ENCODE measurements at regions not wholly inside any gene's neighbourhood (a gene's known extent, or its start where the extent isn't known, plus 50 kb on each side); places are given as distances from the start of the nearest gene placed in this dataset.

DNA sequence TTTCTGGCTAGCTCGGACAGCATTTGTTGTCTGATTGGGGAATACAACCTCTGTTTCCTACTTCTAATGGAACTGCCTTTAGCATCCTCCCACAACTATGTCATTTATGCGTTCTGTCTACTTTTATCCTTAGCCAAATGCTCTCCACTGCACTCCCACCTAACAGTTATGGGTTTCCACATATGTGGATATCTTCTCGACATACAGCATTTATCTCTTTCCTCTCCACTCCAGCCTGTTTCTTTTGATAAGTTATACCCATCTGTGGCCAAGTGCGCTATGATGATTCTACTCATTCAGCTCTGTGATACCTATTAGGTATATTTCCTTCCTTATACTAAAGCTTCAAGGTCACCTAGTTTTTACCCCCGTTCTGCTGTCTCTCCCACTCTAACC lies 122.2 kb upstream of the NAP1L1 start:
- intact Hi-C loops (cut with micrococcal nuclease; ENCODE audit: unreplicated experiment) (no loop called here), in situ Hi-C loops (cut with HindIII; ENCODE audit: low pct_unique_long_range_greater_than_20kb, low sequenced_read_pairs) (no loop called here)
- Histone ChIP-seq H3K36me3 (ENCODE audit: control insufficient read depth, insufficient read depth, low read length) (no peaks in the 10 kb centered on the region), H3K9me3 (ENCODE audit: control insufficient read depth, insufficient read depth, low read depth, low read length) (no peaks in the 10 kb centered on the region), H3K4me1 (ENCODE audit: control insufficient read depth, insufficient read depth, low read length) (no peaks in the 10 kb centered on the region), H3K27me3 (ENCODE audit: control insufficient read depth, insufficient read depth, low read length) (no peaks in the 10 kb centered on the region), H3K27ac (ENCODE audit: low read length) (no peak overlapping the region), H3K4me3 (ENCODE audit: low read depth in 2 of 2, low read length in 2 of 2) (no peak overlapping the region)
- TF ChIP-seq, protein P1, sequence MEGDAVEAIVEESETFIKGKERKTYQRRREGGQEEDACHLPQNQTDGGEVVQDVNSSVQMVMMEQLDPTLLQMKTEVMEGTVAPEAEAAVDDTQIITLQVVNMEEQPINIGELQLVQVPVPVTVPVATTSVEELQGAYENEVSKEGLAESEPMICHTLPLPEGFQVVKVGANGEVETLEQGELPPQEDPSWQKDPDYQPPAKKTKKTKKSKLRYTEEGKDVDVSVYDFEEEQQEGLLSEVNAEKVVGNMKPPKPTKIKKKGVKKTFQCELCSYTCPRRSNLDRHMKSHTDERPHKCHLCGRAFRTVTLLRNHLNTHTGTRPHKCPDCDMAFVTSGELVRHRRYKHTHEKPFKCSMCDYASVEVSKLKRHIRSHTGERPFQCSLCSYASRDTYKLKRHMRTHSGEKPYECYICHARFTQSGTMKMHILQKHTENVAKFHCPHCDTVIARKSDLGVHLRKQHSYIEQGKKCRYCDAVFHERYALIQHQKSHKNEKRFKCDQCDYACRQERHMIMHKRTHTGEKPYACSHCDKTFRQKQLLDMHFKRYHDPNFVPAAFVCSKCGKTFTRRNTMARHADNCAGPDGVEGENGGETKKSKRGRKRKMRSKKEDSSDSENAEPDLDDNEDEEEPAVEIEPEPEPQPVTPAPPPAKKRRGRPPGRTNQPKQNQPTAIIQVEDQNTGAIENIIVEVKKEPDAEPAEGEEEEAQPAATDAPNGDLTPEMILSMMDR (IDR thresholded peaks at IDR 0.05) = no peak
- TF ChIP-seq TCF7L2 (IDR thresholded peaks at IDR 0.05; ENCODE audit: low read depth, low read length) (no peak), SIN3A (IDR thresholded peaks at IDR 0.05; ENCODE audit: borderline replicate concordance, insufficient read depth, low read depth, low read length) (no peak), POLR2AphosphoS5 (IDR thresholded peaks at IDR 0.05; ENCODE audit: low read depth, low read length) (no peak)
- TF ChIP-seq, protein P2, sequence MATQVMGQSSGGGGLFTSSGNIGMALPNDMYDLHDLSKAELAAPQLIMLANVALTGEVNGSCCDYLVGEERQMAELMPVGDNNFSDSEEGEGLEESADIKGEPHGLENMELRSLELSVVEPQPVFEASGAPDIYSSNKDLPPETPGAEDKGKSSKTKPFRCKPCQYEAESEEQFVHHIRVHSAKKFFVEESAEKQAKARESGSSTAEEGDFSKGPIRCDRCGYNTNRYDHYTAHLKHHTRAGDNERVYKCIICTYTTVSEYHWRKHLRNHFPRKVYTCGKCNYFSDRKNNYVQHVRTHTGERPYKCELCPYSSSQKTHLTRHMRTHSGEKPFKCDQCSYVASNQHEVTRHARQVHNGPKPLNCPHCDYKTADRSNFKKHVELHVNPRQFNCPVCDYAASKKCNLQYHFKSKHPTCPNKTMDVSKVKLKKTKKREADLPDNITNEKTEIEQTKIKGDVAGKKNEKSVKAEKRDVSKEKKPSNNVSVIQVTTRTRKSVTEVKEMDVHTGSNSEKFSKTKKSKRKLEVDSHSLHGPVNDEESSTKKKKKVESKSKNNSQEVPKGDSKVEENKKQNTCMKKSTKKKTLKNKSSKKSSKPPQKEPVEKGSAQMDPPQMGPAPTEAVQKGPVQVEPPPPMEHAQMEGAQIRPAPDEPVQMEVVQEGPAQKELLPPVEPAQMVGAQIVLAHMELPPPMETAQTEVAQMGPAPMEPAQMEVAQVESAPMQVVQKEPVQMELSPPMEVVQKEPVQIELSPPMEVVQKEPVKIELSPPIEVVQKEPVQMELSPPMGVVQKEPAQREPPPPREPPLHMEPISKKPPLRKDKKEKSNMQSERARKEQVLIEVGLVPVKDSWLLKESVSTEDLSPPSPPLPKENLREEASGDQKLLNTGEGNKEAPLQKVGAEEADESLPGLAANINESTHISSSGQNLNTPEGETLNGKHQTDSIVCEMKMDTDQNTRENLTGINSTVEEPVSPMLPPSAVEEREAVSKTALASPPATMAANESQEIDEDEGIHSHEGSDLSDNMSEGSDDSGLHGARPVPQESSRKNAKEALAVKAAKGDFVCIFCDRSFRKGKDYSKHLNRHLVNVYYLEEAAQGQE (IDR thresholded peaks at IDR 0.05; ENCODE audit: insufficient read depth in 1 of 2, low read depth in 2 of 2, low read length in 1 of 2) = no peak
- ChIA-PET CTCF (interaction anchor here (0.6 kb wide), 1 partner anchor 269 kb away, joined by 3 read pairs; no protein-coding TSS in a partner anchor), POLR2A (no interaction called here)
- ATAC-seq = no peak
- DNase-seq (ENCODE audit: low read depth, low spot score) = no peak
- BruUV-seq (replicated peaks) = no TSS peak

DNA sequence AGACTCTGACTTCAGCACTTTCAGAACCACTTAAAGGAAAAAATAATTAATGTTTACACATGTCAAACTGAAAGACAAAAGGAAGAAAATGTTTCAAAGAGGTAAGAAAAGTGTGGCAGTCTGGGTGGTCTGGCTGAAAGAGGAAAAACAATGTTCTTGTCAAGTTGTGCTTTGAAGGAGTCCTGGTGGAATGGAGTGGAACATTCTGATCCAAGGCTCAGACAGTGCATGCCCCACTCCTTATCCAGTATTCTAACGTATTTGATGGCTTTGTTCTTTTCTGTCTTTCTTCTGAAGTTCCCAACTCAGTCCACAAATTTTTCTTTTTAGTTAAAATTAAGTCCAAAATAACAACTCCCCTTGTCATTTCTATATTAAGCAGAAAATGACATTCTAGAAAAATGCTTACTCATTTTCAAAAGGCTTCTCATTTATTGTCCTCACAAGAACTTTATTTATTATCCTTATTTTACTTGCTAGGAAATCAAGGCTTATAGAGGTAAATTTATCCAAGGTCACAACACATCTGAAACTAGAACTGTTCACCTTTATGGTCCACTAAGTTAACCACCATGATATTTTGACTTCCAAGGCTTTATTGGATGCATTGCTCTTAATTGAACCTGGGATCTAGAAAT lies 121.7 kb upstream of the NAP1L1 start:
- POLR2A ChIA-PET = no interaction called here
- CTCF ChIA-PET = interaction anchor here (0.6 kb wide), 1 partner anchor 270 kb away, joined by 3 read pairs; no protein-coding TSS in a partner anchor
- no peak for DNase-seq (ENCODE audit: low read depth, low spot score)
- Histone ChIP-seq H3K4me3 (ENCODE audit: low read depth in 2 of 2, low read length in 2 of 2) (no peak overlapping the region), H3K27ac (ENCODE audit: low read length) (no peak overlapping the region), H3K4me1 (ENCODE audit: control insufficient read depth, insufficient read depth, low read length) (no peaks in the 10 kb centered on the region), H3K36me3 (ENCODE audit: control insufficient read depth, insufficient read depth, low read length) (no peaks in the 10 kb centered on the region), H3K9me3 (ENCODE audit: control insufficient read depth, insufficient read depth, low read depth, low read length) (no peaks in the 10 kb centered on the region), H3K27me3 (ENCODE audit: control insufficient read depth, insufficient read depth, low read length) (no peaks in the 10 kb centered on the region)
- intact Hi-C loops (cut with micrococcal nuclease; ENCODE audit: unreplicated experiment) (no loop called here), in situ Hi-C loops (cut with HindIII; ENCODE audit: low pct_unique_long_range_greater_than_20kb, low sequenced_read_pairs) (no loop called here)
- TF ChIP-seq, protein P1 (IDR thresholded peaks at IDR 0.05) = no peak
- TF ChIP-seq TCF7L2 (IDR thresholded peaks at IDR 0.05; ENCODE audit: low read depth, low read length) = no peak
- no peak for TF ChIP-seq SIN3A (IDR thresholded peaks at IDR 0.05; ENCODE audit: borderline replicate concordance, insufficient read depth, low read depth, low read length)
- TF ChIP-seq POLR2AphosphoS5 (IDR thresholded peaks at IDR 0.05; ENCODE audit: low read depth, low read length) = no peak
- TF ChIP-seq, protein P2 (IDR thresholded peaks at IDR 0.05; ENCODE audit: insufficient read depth in 1 of 2, low read depth in 2 of 2, low read length in 1 of 2) = no peak
- BruUV-seq (replicated peaks) = no TSS peak
- ATAC-seq = no peak

Measured in Panc1 (cell line).